Kidney (tissue), 13 donors: ENCODE measurements at regions not wholly inside any gene's neighbourhood (a gene's known extent, or its start where the extent isn't known, plus 50 kb on each side); places are given as distances from the start of the nearest gene placed in this dataset.

ENCODE experiments used
- DNase-seq, 5 donors: peaks; one replicate each; pipeline ENCODE4 v3.0.0-alpha.2; 2013 to 2020
- FAIRE-seq: peaks from 2 replicates; lab custom pipeline; 2012; peaks lifted over from hg19 to GRCh38; lab: Jason Lieb, UNC
- H3K27ac ChIP-seq, 2 donors: one replicate each; pipeline ENCODE4 v1.7.0; 2013; ENCODE audit warnings: low read depth in 2 of 2, low read length in 2 of 2, inconsistent platforms in 1 of 2
- H3K27me3 ChIP-seq: one replicate; pipeline ENCODE4 v1.7.1; 2013; ENCODE audit warnings: low read length, inconsistent platforms; ENCODE audit not compliant: control insufficient read depth, insufficient read depth
- H3K36me3 ChIP-seq, 3 donors: one replicate each; pipeline versions ENCODE4 v1.7.0 to v1.7.1; 2013; ENCODE audit warnings: low read length in 3 of 3, control low read depth in 1 of 3, inconsistent platforms in 1 of 3; ENCODE audit not compliant: insufficient read depth in 3 of 3, control insufficient read depth in 2 of 3
- H3K4me1 ChIP-seq, 3 donors: one replicate each; pipeline versions ENCODE4 v1.7.0 to v1.7.1; 2013; ENCODE audit warnings: low read length in 3 of 3, inconsistent platforms in 1 of 3, low read depth in 1 of 3; ENCODE audit not compliant: control insufficient read depth in 2 of 3, insufficient read depth in 2 of 3
- H3K4me3 ChIP-seq, 3 donors: one replicate each; pipeline versions ENCODE4 v1.7.0 to v1.8.1; 2013; ENCODE audit warnings: low read length in 3 of 3, control low read depth in 1 of 3, inconsistent platforms in 1 of 3
- H3K9ac ChIP-seq, 3 donors: one replicate each; pipeline versions ENCODE4 v1.7.0 to v1.7.1; 2013; ENCODE audit warnings: low read length in 3 of 3, control low read depth in 1 of 3, inconsistent platforms in 1 of 3
- H3K9me3 ChIP-seq, 3 donors: one replicate each; pipeline versions ENCODE4 v1.7.0 to v1.7.1; 2013; ENCODE audit warnings: low read length in 3 of 3, control low read depth in 1 of 3, inconsistent platforms in 1 of 3; ENCODE audit not compliant: control insufficient read depth in 2 of 3, insufficient read depth in 1 of 3
- CTCF ChIP-seq: IDR thresholded peaks from 3 replicates; pipeline ENCODE4 v1.5.1; 2012; ENCODE audit warnings: mild to moderate bottlenecking, moderate library complexity, borderline replicate concordance; ENCODE audit not compliant: insufficient read depth; ENCODE audit errors: extremely low read depth
- intact Hi-C: fragments of 100-400 bp; cut with DNase I; formaldehyde crosslinking; loops from one replicate; pipeline ENCODE4 v1.11.1; 2022
- donor health status: control.
- donor health status: control.
- donor health status: control.
- donor health status: control.
- donor health status: control.
- donor health status: DM: yes; HTN: yes; CAD: no.
- donor health status: Normal renal cell carcinoma (clear cell type).

- TF ChIP-seq CTCF, result no peak
- no peak for DNase-seq
- no peak for FAIRE-seq
- Histone ChIP-seq H3K4me3 (no peak overlapping the region), H3K27ac (no peak overlapping the region), H3K36me3 (no peaks in the 10 kb centered on the region), H3K9me3 (no peaks in the 10 kb centered on the region), H3K4me1 (no peaks in the 10 kb centered on the region), H3K9ac (no peak overlapping the region), H3K27me3 (no peaks in the 10 kb centered on the region)
- intact Hi-C loops, result no loop called here
Measured at GRCh38 chr12:104846056-104846767, 111.9 kb downstream of the SLC41A2 start.

DNA sequence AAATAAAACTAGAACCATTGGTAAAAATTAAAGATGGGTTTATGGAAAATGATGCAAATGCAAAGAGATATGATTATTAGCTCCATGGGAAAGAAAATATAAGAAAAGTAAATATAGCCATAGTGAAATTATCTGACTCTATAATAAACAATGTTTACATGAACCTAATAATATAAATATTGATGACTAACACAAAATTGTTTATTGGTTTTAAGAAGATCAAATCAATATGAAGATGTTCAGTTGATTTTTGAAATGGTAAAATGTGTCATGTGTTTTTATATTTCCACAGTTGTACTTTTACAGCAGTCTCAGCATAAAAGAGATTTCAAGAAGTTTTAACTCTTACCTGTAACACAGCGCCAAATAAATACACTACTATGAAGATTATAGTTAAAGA, 114.0 kb downstream of the SLC41A2 start:
- Histone ChIP-seq H3K36me3 (no peaks in the 10 kb centered on the region), H3K9ac (no peak overlapping the region), H3K4me3 (no peak overlapping the region), H3K27ac (no peak overlapping the region), H3K9me3 (no peaks in the 10 kb centered on the region), H3K27me3 (no peaks in the 10 kb centered on the region), H3K4me1 (no peaks in the 10 kb centered on the region)
- FAIRE-seq (no peak), DNase-seq (no peak)
- TF ChIP-seq CTCF, result no peak
- intact Hi-C loops, result no loop called here

DNA sequence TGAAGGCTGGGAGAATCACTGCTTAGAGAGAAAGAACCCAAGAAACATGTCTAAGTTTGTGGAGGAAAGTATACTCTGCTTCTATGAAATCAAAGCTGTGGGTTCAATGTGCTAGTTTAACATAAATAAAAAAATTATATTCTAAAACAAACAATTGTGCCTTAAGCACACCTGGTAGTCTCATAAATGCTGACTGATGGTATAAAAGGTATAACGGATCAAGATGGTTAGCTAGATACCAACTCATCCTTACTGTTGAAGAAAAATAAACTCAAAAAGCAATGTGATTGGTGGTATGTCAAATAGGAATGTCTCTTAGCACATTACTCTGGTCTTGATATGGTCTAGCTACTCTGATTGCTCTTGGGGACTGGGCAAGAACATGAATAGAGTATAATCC, 117.8 kb downstream of the SLC41A2 start:
- H3K27me3 ChIP-seq, result no peaks in the 10 kb centered on the region
- DNase-seq (no peak), FAIRE-seq (no peak)
- no peaks in the 10 kb centered on the region for H3K36me3 ChIP-seq
- no peak overlapping the region for H3K4me3 ChIP-seq
- intact Hi-C loops, result no loop called here
- TF ChIP-seq CTCF, result no peak
- H3K9ac ChIP-seq, result no peak overlapping the region
- no peaks in the 10 kb centered on the region for H3K9me3 ChIP-seq
- no peaks in the 10 kb centered on the region for H3K4me1 ChIP-seq
- H3K27ac ChIP-seq, result no peak overlapping the region

GRCh38 chr12:104835317-104835716, 122.8 kb downstream of the SLC41A2 start:
- Histone ChIP-seq H3K27ac (no peak overlapping the region), H3K36me3 (no peaks in the 10 kb centered on the region), H3K9ac (no peak overlapping the region), H3K4me3 (no peak overlapping the region), H3K27me3 (no peaks in the 10 kb centered on the region), H3K4me1 (no peaks in the 10 kb centered on the region), H3K9me3 (no peaks in the 10 kb centered on the region)
- no peak for TF ChIP-seq CTCF
- intact Hi-C loops, result no loop called here
- no peak for DNase-seq
- FAIRE-seq, result no peak
